UCSD-AML1 (cell line): ENCODE measurements at regions not wholly inside any gene's neighbourhood (a gene's known extent, or its start where the extent isn't known, plus 50 kb on each side); places are given as distances from the start of the nearest gene placed in this dataset.

ENCODE experiments used
- DNase-seq: peaks from one replicate; lab custom pipeline; 2025; ENCODE audit not compliant: unreplicated experiment; lab: John Stamatoyannopoulos, UW

- DNase-seq = no peak
Measured at GRCh38 chr7:118563311-118563710, 338.8 kb downstream of the ANKRD7 start.

DNA sequence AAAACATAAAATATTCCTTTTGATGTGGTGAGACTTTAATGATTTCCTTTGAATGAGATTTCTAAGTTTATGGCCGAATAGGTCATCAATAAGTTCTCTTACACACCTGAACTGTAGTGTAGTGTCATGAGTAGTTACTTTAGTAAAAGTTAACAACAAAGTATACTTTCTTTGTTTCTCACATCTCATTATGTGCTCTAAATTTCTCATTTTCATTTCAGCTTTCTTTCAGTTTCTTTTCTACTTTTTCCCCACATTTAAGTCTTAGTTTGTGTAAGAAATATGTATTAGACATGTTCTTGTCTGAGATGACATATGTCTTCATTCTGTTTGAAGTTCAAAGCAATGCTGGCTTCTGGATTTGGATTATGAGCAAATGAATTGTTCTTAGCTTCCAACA lies 348.1 kb downstream of the ANKRD7 start:
- no peak for DNase-seq

GRCh38 chr7:118573085-118573484 lies 348.6 kb downstream of the ANKRD7 start:
- DNase-seq = no peak

DNA sequence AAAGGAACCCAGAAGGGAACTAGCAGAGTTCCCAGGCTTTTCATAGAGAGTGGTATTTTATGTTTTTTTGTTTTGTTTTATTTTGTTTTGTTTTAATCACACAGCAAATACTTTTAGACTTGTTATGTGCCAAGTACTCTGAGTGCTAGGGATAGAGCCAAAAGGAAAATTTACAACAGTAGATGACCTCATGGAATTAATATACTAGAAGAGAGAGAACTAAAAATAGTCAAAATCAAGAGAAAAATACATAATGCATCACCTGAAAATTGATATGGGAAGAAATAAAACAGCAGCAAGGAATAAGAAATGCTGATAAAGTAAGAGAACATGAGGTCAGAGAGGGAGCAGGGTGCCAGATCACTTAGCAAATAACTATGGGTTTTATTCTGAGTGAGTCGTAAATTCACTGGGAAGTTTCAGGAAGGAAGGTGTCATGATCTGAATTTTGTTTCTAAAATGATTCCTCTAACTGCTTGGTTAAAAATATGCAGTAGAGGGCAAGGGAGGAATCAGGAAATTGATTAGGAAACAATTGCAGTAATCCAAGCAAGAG lies 351.0 kb downstream of the ANKRD7 start:
- DNase-seq = no peak

DNA sequence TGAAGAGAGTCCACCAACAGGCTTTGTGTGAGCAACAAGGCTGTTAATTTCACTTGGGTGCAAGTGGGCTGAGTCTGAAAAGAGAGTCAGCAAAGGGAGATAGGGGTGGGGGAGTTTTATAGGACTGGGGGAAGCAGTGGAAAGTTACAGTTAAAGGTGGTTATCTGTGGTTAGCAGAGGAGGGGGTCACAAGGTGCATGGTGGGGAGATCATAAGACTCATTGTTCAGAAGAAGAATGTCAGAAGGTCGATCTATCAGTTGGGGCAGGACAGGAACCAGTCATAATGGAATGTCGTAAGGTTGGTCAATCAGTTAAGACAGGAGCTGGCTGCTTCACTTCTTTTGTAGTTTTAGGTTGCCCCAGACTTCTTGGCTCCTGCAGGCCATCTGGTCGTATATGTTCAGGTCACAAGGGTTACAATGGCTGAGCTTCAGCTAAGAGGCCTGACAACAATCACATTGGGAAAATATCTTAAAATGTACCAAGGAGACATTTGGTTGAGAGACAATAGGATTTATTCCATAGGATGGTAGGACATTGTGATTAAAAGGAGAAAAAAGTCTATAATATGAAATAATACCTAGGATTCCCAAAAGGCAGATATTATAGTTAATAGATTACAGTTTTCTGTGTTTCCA lies 356.4 kb downstream of the ANKRD7 start:
- no peak for DNase-seq

- no peak for DNase-seq
Measured at GRCh38 chr7:118583641-118584040, 359.1 kb downstream of the ANKRD7 start.

GRCh38 chr7:118586248-118586647 lies 361.7 kb downstream of the ANKRD7 start:
- DNase-seq = no peak

DNA sequence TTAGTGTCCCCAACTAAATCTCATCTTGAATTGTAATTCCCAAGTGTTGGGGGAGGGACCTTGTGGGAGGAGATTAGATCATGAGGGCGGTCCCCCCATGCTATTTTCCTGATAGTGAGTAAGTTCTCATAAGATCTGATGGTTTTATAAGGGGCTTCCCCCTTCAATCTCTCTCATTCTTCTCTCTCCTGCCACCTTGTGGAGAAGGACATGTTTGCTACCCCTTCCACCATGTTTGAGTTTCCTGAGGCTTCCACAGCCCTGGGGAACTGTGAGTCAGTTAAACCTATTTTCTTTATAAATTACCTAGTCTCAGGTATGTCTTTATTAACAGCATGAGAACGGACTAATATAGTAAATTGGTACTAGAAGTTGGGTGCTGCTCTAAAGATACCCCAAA lies 365.6 kb downstream of the ANKRD7 start:
- DNase-seq = no peak

DNA sequence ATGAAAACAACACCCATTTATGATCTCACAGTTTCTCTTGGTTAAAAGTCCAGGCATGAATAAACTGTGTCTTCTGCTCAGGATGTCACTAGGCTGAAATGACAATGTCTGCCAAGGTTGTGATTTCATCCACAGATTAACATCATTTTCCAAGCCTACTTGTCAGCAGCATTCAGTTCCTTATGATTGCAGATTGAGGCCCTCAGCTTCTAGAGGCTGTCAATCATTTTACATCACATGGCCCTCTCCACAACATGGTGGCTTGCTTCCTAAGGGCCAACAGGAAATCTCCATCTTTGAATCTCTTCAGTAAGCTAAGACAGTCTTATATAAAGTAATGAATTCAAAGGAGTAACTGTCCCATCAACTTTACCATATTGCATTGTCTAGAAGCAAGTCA lies 377.6 kb downstream of the ANKRD7 start:
- DNase-seq = no peak

DNA sequence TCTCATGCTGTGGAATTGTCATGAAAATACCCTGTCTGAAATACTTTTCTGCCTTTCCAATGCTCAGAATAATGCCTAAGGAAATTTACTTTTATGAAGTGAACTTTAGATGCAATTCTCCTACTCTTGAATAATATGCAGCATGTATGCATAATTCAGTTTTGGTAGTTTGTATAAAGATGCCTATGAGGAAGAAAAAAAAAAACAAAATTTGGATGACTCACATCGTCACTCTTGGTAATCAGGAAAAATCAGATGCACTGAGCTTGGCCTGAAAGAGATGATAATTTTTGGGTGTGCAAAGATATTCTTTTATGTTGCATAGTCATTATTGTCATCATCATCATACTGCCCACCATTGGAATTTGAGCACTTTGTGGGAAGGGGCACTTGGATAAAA lies 382.1 kb downstream of the ANKRD7 start:
- no peak for DNase-seq

DNA sequence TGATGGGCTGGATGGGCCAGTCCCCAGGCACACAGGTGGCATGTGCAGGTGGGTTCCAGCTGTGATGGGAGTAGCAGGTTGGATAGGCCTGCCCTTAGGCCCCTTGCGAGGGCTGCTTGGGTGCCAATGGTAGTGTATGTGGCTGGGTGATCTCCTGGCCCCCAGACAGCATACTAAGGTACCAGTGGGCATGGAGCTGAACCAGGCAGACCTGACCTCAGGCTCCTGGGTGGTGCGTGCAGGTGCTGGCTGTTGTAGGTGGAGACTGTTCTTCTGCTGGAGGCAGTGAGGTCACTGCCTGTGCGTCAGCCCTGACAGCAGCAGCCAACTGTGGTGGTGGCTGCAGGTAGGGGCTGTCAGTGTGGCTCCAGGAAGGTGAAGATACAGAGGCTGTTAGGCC lies 384.7 kb downstream of the ANKRD7 start:
- DNase-seq = no peak

GRCh38 chr7:118615681-118616080 lies 391.2 kb downstream of the ANKRD7 start:
- no peak for DNase-seq

GRCh38 chr7:118621810-118622360 lies 397.4 kb downstream of the ANKRD7 start:
- DNase-seq = no peak

DNA sequence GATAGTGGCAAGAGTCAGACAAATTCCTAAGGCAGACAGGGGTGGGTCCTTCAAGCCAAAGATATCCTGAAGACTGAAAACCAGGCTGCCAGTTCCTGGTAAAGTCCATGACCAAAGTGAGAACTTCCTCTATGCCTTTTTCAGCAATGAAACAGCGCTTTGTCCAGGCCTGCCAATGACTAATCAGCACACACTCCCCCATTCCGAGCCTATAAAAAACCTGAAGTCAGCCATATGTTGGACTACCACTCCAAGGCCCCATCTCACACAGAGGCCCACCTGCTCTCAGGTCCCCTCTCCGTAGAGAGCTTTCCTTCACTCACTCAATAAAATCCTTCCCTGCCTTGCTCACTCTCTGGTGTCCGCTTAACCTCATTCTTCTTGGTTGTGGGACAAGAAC lies 402.2 kb downstream of the ANKRD7 start:
- DNase-seq = no peak

- no peak for DNase-seq
Measured at GRCh38 chr7:118627467-118627866, 403.0 kb downstream of the ANKRD7 start.

- no peak for DNase-seq
Measured at GRCh38 chr7:118629898-118630438, 405.5 kb downstream of the ANKRD7 start.

- DNase-seq = no peak
Measured at GRCh38 chr7:118642396-118642795, 417.9 kb downstream of the ANKRD7 start.

GRCh38 chr7:118644346-118644745 lies 419.8 kb downstream of the ANKRD7 start:
- DNase-seq = no peak

- DNase-seq = no peak
Measured at GRCh38 chr7:118648002-118648401, 423.5 kb downstream of the ANKRD7 start.

- DNase-seq = no peak
Measured at GRCh38 chr7:118657391-118658005, 433.0 kb downstream of the ANKRD7 start.

DNA sequence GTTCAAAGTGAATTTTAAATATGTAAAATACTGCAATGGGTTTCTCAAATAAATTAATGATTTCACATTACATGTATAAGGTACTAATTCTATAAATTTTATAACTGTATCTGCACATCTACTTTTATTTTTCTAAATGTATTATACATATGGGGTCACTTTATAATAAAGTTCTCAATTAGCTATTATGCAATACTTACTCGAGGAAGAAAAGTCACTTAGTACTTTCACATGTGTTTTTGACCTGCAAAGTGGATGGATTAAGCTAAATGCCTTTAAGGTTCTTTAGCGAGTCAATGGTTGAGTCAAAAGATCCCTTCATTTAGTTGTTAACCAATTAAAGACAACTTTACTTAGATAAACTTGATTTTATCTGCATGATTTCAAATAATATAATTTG lies 437.8 kb downstream of the ANKRD7 start:
- no peak for DNase-seq

- DNase-seq = no peak
Measured at GRCh38 chr7:118664498-118664897, 440.0 kb downstream of the ANKRD7 start.
